LNCaP clone FGC (cell line): ENCODE measurements at regions not wholly inside any gene's neighbourhood (a gene's known extent, or its start where the extent isn't known, plus 50 kb on each side); places are given as distances from the start of the nearest gene placed in this dataset.

Experiments used
- DNase-seq: peaks from one replicate; pipeline ENCODE4 v3.0.0-alpha.2; 2011; ENCODE audit warnings: low read depth
- H3K4me3 ChIP-seq: 2 replicates; pipeline ENCODE4 v1.5.1; 2011; ENCODE audit warnings: mild to moderate bottlenecking, low read depth, low read length, control low read depth
- TF ChIP-seq, protein P1 (sequence below): IDR thresholded peaks from 2 replicates; pipeline ENCODE4 v1.5.1; 2012; ENCODE audit warnings: mild to moderate bottlenecking; ENCODE audit not compliant: control insufficient read depth, insufficient read depth; ENCODE audit errors: extremely low read depth

DNA sequence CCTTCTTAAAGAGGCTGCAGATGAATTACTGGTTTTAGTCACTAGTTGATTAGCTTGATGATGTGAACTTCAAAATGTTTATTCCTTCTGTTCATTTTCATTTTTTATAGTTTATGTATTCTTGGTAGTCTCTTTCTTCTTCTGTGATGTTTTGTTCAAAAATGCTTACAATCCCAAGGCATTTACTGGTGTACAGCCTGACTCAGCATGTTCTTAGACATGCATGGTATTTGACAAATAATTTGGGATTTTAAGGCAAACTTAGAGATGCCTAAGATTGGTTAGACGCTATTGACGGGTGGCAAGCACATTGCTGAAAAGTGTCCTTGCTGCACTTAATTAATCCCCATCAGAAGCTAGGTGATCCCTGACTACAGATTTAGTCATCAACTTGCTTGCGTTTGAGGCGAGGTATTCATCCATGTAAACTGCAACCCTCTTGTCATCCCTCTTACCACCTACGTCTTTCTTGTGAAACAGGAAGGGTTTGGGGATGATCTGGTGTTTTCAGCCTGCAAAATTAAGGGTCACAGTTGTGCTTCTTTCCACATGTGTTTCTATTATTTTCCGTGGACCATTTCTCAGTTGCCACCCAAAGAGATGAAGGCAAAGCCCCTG lies 331.8 kb downstream of the DKK2 start:
- DNase-seq: no peak
- TF ChIP-seq, protein P1, sequence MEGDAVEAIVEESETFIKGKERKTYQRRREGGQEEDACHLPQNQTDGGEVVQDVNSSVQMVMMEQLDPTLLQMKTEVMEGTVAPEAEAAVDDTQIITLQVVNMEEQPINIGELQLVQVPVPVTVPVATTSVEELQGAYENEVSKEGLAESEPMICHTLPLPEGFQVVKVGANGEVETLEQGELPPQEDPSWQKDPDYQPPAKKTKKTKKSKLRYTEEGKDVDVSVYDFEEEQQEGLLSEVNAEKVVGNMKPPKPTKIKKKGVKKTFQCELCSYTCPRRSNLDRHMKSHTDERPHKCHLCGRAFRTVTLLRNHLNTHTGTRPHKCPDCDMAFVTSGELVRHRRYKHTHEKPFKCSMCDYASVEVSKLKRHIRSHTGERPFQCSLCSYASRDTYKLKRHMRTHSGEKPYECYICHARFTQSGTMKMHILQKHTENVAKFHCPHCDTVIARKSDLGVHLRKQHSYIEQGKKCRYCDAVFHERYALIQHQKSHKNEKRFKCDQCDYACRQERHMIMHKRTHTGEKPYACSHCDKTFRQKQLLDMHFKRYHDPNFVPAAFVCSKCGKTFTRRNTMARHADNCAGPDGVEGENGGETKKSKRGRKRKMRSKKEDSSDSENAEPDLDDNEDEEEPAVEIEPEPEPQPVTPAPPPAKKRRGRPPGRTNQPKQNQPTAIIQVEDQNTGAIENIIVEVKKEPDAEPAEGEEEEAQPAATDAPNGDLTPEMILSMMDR: no peak
- no peak overlapping the region for H3K4me3 ChIP-seq

DNA sequence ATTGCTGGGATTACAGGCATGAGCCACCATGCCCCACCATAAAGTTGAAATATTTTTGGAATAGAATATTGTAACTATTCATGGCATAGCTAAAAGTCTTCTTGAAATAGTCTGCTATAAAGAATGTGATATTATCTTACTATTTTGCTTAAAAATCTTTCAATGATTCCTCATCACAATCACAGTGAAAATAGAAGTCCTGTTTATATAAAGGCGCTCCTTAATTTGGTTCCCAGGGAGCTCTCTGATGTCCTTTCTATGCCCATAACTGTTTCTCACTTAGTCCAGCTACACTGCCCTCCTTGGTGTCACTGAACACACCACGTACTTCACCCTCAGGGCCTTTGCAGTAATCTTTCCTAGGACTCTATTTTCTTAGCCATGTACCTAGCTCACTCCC lies 331.7 kb upstream of the GIMD1 start:
- no peak overlapping the region for H3K4me3 ChIP-seq
- TF ChIP-seq, protein P1: no peak
- no peak for DNase-seq

DNA sequence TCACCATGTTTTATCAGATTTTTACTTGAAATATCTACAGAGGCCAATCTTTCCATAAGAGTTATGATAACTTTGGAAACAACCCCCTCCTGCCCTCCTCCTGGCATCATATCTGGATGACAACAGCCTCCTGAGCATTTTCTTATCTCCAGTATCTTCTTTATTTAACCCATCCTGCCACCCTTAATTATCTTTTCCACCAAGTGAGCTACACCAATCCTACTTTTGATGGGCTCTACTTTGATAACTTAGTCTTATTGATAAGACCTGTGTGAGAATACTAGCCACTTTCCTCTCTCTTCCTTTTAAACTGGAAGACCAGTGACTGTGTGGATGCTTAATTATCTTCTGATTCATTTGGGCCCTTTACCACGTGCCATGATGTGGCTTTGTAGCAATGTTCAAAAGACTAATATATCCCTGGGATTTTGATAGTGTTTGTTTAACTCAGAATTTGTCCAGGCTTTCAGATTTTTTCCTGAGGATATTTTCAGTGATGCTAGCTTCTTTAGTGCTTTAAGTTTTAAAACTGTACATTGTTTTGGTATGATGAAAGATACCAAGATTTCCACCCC lies 330.1 kb upstream of the GIMD1 start:
- no peak for DNase-seq
- TF ChIP-seq, protein P1: no peak
- no peak overlapping the region for H3K4me3 ChIP-seq

DNA sequence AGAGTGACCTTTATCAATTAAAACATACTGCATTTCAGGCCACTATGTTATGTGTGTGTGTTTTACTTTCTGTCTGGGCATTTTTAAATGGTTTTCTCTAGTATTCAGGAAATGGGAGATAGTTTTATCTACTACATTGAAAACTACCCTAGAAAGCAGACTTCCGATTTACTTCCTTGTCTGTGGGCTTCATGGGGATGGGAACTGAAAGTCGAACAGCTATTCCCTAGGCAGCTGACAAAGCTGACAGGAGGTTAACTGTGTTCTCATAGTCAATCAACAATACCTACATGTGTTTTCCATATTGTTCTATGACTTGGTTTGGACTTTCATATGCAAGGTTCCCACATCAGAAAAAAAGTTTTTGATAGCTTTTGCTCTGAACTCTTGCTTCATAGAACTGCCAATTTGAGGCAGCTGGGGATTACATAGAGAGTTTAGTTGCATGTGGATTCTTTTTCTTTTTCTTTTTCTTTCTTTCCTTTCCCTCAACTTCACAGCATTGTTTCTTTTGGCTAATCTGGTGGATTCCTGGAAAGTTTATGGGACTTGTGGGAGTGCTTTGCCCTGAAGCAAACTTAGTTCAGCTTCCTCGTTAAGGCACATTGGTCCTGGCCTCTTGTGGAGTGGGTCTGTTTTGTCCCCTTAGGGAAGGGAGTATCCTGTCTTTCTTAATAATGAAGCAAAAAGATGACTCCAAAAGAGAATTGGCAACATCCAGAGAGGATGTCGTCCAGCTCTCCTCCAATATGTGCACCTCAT lies 327.1 kb upstream of the GIMD1 start:
- no peak for DNase-seq
- H3K4me3 ChIP-seq: no peak overlapping the region
- TF ChIP-seq, protein P1: no peak

DNA sequence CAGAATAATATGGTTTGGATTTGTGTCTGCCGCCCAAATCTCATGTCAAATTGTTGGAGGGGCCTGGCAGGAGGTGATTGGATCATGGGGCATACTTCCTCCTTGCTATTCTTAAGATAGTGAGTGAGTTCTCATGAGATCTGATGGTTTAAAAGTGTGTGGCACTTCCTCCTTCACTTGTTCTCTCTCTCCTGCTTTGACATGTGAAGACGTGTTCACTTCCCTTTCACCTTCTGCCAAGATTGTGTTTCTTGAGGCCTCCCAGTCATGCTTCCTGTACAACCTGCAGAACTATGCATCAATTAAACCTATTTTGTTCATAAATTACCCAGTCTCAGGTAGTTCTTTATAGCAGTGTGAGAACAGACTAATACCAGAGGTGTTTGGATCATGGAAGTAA lies 325.7 kb upstream of the GIMD1 start:
- TF ChIP-seq, protein P1: no peak
- H3K4me3 ChIP-seq: no peak overlapping the region
- no peak for DNase-seq

DNA sequence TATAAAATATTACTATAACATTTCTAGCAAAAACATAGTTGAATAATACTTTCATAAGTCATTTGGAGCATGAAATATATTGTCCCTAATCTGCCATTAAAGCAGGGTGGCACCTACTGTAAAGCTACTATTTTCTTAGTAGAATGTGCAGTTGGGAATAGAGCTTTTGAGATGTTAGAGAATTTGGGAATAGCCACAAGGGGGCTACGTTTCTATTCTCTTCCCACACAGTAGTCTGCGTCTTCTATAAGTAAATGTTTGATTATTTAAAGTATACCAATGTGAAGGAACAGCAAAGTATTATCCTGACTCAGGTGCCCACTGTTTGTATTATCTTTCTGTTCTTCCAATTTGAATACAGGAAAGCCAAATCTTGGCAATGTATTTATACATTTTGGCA lies 323.2 kb upstream of the GIMD1 start:
- no peak overlapping the region for H3K4me3 ChIP-seq
- no peak for DNase-seq
- TF ChIP-seq, protein P1: peak; percentile 33; the same call in 1 of the 2 replicates

DNA sequence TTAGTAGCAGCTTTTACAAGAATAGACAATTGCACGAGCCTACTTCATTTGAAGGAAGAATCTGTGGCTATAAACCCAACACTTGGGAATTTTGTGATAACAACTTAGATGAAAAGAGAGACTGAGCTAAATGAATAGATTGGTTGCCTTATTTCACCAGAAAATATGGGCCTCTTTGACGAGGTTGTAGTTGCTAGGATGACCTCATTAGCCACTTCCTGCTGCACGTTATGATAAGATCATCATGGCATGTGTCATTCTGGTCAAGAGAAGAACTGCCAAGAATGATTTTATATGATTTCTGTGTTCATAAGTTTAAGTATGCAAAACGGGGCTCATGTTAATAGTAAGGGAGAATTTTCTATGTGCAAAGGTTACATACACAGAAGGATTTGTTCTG lies 321.9 kb upstream of the GIMD1 start:
- TF ChIP-seq, protein P1: no peak
- peak; percentile 32 for DNase-seq

More for the DNA sequence above, 321.9 kb upstream of the GIMD1 start:
- no peak overlapping the region for H3K4me3 ChIP-seq
